HG02610 (cell line): ENCODE measurements at regions not wholly inside any gene's neighbourhood (a gene's known extent, or its start where the extent isn't known, plus 50 kb on each side); places are given as distances from the start of the nearest gene placed in this dataset.
A peak's percentile ranks its signal among the peaks of the same experiment; 100 is the strongest.

Experiments used
- ATAC-seq: cut with Tn5 transposase; IDR thresholded peaks from one replicate; pipeline ENCODE4 v1.9.1; 2021; ENCODE audit warnings: mild to moderate bottlenecking, moderate library complexity; ENCODE audit not compliant: unreplicated experiment

GRCh38 chr9:85430659-85431338 is 311.0 kb downstream of the AGTPBP1 start:
- no peak for ATAC-seq

DNA sequence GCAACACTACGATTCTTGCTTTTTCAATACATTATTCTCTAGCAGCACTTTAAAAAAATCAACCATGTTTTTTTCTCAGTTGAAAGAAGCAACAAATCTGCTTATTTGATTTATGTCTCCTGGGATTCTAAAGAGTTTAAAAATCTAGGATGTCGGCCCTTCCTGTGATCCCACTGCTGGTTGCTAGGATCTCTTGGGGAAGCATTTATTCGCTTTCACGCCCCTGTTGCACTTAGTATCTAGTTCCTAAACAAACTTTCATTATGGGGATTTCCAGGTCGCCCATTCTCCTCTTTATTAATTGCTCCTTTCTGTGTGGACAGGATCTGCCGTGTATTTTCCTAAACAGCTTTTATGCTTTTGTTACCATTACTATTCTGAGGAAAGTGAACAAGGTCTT is 313.5 kb downstream of the AGTPBP1 start:
- ATAC-seq, result no peak

- no peak for ATAC-seq
Measured at GRCh38 chr9:85427772-85428171, 314.0 kb downstream of the AGTPBP1 start.

DNA sequence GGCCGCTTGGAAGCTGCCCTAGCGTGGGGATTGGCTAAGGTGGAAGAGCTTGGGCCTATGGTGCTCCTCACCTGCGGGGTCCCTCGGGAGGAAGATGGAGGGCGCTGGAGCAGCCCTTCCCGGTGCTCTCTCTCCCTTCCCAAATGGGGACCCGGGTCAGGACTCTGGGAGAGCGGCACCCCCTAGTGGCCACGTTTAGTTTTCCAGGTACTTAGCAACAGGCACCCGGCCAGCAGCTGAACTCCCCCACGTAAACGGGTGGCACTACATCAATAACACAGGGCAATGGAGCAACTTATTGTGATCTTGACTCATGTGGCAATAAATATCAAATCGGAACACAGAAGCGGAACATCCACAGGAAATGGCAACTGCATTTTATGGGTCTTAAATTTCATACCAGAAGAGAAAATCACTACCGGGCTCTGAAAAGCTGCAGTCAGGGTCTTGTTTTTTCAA is 316.6 kb downstream of the AGTPBP1 start:
- no peak for ATAC-seq

- ATAC-seq, result no peak
Measured at GRCh38 chr9:85423422-85423821, 318.3 kb downstream of the AGTPBP1 start.

DNA sequence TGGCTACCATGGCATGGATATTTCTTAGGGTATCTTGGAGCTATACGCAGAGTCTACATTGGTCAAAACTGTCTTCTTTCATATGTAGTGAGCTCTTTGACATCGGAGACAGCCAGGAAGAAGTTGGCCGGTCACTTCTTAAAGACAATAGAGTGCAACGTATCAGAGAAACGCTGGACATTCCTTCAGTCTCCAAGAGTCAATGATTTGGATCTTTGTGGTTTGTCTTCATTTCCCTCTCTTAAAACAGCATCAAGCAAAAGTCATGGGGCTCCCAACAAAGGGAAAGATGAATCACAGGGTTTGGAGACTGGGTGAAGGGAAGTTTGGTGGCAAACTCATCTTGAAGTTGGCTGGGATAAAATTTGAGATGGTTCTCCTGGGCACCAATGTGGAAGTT is 320.1 kb downstream of the AGTPBP1 start:
- ATAC-seq, result no peak

DNA sequence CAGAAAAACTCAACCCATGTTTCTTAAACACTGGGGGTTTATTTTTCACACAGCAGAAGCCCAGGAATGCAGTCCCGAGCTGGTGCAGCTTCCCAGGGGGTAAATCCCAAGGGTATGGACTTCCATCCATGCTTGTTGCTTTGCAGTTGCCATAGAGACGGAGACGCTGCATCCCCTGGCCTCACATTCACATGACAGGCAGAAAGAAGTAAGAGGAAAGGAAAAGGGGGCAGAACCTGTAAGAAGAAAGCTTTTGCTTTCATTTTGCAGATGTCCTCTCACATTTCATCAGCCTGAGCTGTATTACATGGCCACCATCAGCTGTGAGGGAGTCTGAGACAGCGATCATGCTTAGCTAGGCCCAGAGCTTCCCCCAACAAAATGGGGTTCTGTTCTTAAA is 321.0 kb downstream of the AGTPBP1 start:
- ATAC-seq, result peak; percentile 62

DNA sequence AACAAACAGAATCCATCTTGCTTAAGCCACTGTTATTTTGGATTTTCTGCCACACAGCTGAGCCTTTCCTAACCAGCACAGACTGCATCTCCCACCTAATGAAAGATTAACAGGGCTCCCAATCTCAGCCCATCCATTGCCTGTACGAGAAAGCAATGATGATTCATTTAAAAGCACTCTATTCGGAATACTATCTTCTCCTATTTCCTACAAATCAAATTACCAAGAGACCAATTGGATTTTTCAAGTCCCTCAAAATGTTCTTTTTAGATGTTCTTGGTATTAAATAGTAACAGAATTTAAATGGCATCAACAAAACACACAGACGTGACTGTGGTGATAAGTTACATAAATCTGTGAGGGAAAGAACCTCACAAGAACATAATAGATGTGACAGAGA is 324.1 kb downstream of the AGTPBP1 start:
- no peak for ATAC-seq

- ATAC-seq, result no peak
Measured at GRCh38 chr9:85416715-85417114, 325.0 kb downstream of the AGTPBP1 start.

GRCh38 chr9:85414390-85414789 is 327.4 kb downstream of the AGTPBP1 start:
- ATAC-seq, result no peak

GRCh38 chr9:85408494-85408893 is 333.3 kb downstream of the AGTPBP1 start:
- ATAC-seq, result no peak

DNA sequence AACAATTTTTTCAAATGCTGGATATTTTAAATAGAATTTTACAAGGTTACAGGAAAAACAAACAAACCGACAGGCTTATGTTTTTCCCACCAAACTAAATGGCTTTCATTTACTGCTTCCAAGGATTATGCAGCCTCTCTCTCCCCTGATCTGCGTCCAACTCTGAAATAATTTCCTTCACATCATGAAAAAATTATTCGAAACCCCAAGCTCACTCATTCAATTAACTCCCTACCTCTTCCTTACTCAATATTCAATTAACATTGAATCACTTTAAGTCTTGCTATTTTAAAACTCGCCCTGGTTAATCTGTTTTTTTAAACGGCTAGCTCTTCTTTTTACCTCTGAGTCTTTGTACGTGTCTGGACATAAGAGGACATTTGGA is 336.2 kb downstream of the AGTPBP1 start:
- ATAC-seq, result no peak

GRCh38 chr9:85404911-85405565 is 336.7 kb downstream of the AGTPBP1 start:
- no peak for ATAC-seq

GRCh38 chr9:85402551-85402950 is 339.2 kb downstream of the AGTPBP1 start:
- ATAC-seq, result no peak

DNA sequence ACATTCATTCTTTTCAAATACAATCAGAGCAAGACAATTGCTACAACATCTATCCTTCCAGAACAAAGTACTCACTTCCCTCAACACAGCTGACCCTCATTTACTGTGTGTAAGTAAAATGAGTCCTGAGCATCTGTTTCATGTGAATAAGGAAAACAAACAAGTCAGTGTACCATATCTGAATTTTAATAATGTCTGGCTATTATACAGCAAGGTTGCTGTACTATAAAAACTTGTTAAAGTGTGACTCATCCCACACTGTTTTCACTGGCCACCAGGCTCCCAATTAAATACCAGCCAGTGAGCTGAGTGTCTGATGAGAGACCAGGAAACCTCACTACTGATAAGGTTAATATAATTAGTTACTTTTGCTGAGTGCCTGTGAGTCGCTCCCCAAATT is 339.8 kb downstream of the AGTPBP1 start:
- ATAC-seq, result no peak

GRCh38 chr9:85397005-85397404 is 344.7 kb downstream of the AGTPBP1 start:
- ATAC-seq, result no peak

GRCh38 chr9:85392260-85392659 is 349.5 kb downstream of the AGTPBP1 start:
- ATAC-seq, result no peak

DNA sequence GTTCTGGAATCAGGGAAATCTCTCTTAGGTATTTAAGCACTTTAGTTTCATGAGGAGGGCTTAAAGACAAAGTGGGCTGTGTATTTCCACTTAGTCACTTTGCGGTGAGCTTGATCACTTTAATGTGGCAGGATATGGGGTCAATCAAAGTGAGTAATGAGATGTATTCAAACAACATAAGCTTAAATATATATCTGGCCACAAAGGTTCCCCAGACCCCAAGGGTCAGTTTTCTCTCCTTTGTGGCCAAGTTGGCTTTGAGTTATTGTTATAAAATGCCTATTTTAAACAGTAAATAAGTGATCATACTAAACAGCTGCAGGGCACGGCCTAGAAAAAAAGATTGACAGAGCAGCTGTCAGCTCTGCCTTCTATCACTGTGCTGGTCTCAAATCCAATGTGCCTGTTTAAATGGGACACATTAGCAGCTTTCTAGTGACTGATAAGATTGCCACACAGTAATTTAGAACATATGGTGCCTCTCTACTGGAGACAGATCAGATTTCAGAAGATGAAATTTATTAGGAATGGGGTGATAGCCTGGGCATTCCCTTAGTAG is 363.9 kb downstream of the AGTPBP1 start:
- no peak for ATAC-seq

DNA sequence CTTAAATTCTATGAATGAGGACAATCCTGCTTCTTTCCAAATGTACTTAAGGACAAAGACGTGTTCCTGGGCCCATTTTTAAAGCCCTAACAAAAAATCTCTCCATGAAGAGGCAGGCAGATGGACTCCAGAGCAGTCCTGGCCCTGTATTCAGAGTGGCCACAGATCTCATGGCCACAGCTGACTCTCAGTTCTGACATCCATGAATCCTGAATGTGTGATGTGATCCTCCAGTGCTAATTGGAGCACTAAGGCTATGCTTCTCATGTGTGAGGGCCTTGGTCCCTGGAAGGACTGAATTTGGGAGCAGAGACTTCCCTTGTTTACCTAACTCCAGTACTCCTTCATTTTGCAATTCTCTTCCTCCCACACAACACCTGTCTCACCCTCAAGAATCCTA is 373.0 kb downstream of the AGTPBP1 start:
- no peak for ATAC-seq

GRCh38 chr9:85359161-85359560 is 382.6 kb downstream of the AGTPBP1 start:
- no peak for ATAC-seq

DNA sequence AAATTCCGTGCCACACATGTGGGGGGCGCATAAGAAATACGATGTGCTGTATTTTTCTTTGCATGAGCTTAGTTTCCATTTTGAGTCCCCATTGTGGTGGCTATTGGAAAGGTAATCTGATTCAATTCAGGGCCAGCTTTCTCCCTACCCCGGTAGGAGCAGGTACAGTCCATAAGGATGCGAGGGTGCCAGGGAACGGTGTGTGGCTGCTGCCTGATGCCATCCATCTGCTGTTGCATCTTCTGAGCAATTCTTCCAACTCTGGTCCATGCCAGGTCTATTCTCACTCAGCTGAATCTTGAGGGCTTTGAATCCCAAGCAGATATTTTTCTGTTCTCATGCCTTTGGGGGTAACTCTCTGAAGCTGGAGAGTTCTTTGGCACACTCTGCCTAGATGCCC is 392.7 kb downstream of the AGTPBP1 start:
- no peak for ATAC-seq

- ATAC-seq, result no peak
Measured at GRCh38 chr9:85347541-85347940, 394.2 kb downstream of the AGTPBP1 start.
